Kidney (tissue), 13 donors: ENCODE measurements at regions not wholly inside any gene's neighbourhood (a gene's known extent, or its start where the extent isn't known, plus 50 kb on each side); places are given as distances from the start of the nearest gene placed in this dataset.
A peak's percentile ranks its signal among the peaks of the same experiment; 100 is the strongest.

Experiments used
- DNase-seq, 5 donors: peaks; one replicate each; pipeline ENCODE4 v3.0.0-alpha.2; 2013 to 2020
- FAIRE-seq: peaks from 2 replicates; lab custom pipeline; 2012; peaks lifted over from hg19 to GRCh38; lab: Jason Lieb, UNC
- H3K27ac ChIP-seq, 2 donors: one replicate each; pipeline ENCODE4 v1.7.0; 2013; ENCODE audit warnings: low read depth in 2 of 2, low read length in 2 of 2, inconsistent platforms in 1 of 2
- H3K27me3 ChIP-seq: one replicate; pipeline ENCODE4 v1.7.1; 2013; ENCODE audit warnings: low read length, inconsistent platforms; ENCODE audit not compliant: control insufficient read depth, insufficient read depth
- H3K36me3 ChIP-seq, 3 donors: one replicate each; pipeline versions ENCODE4 v1.7.0 to v1.7.1; 2013; ENCODE audit warnings: low read length in 3 of 3, control low read depth in 1 of 3, inconsistent platforms in 1 of 3; ENCODE audit not compliant: insufficient read depth in 3 of 3, control insufficient read depth in 2 of 3
- H3K4me1 ChIP-seq, 3 donors: one replicate each; pipeline versions ENCODE4 v1.7.0 to v1.7.1; 2013; ENCODE audit warnings: low read length in 3 of 3, inconsistent platforms in 1 of 3, low read depth in 1 of 3; ENCODE audit not compliant: control insufficient read depth in 2 of 3, insufficient read depth in 2 of 3
- H3K4me3 ChIP-seq, 3 donors: one replicate each; pipeline versions ENCODE4 v1.7.0 to v1.8.1; 2013; ENCODE audit warnings: low read length in 3 of 3, control low read depth in 1 of 3, inconsistent platforms in 1 of 3
- H3K9ac ChIP-seq, 3 donors: one replicate each; pipeline versions ENCODE4 v1.7.0 to v1.7.1; 2013; ENCODE audit warnings: low read length in 3 of 3, control low read depth in 1 of 3, inconsistent platforms in 1 of 3
- H3K9me3 ChIP-seq, 3 donors: one replicate each; pipeline versions ENCODE4 v1.7.0 to v1.7.1; 2013; ENCODE audit warnings: low read length in 3 of 3, control low read depth in 1 of 3, inconsistent platforms in 1 of 3; ENCODE audit not compliant: control insufficient read depth in 2 of 3, insufficient read depth in 1 of 3
- CTCF ChIP-seq: IDR thresholded peaks from 3 replicates; pipeline ENCODE4 v1.5.1; 2012; ENCODE audit warnings: mild to moderate bottlenecking, moderate library complexity, borderline replicate concordance; ENCODE audit not compliant: insufficient read depth; ENCODE audit errors: extremely low read depth
- intact Hi-C: fragments of 100-400 bp; cut with DNase I; formaldehyde crosslinking; loops from one replicate; pipeline ENCODE4 v1.11.1; 2022
- donor health status: control.
- donor health status: control.
- donor health status: control.
- donor health status: control.
- donor health status: control.
- donor health status: DM: yes; HTN: yes; CAD: no.
- donor health status: Normal renal cell carcinoma (clear cell type).

- Histone ChIP-seq H3K4me1 (peaks cover 0 to 2% (median 0%) of the 10 kb centered on the region in 3 donors), H3K9ac (no peak overlapping the region), H3K27me3 (no peaks in the 10 kb centered on the region), H3K27ac (no peak overlapping the region), H3K36me3 (no peaks in the 10 kb centered on the region), H3K9me3 (no peaks in the 10 kb centered on the region), H3K4me3 (no peak overlapping the region)
- DNase-seq = peak in 4 of 5 donors; percentile 56 to 78 (median 62)
- intact Hi-C loops = no loop called here
- peak; percentile 17 for FAIRE-seq
- TF ChIP-seq CTCF = peak; percentile 76
These were observed 172.1 kb upstream of the GGTLC1 start for GRCh38 chr20:24160563-24161281.

GRCh38 chr20:24158281-24158680 is 169.7 kb upstream of the GGTLC1 start:
- no peak overlapping the region for H3K4me3 ChIP-seq
- no peak overlapping the region for H3K9ac ChIP-seq
- TF ChIP-seq CTCF = no peak
- H3K9me3 ChIP-seq = no peaks in the 10 kb centered on the region
- H3K27me3 ChIP-seq = no peaks in the 10 kb centered on the region
- FAIRE-seq (no peak), DNase-seq (no peak)
- intact Hi-C loops = no loop called here
- H3K4me1 ChIP-seq = peaks cover 0 to 2% (median 0%) of the 10 kb centered on the region in 3 donors
- no peak overlapping the region for H3K27ac ChIP-seq
- H3K36me3 ChIP-seq = no peaks in the 10 kb centered on the region

- H3K4me3 ChIP-seq = no peak overlapping the region
- H3K27ac ChIP-seq = no peak overlapping the region
- FAIRE-seq (no peak), DNase-seq (no peak)
- no peaks in the 10 kb centered on the region for H3K27me3 ChIP-seq
- no peaks in the 10 kb centered on the region for H3K9me3 ChIP-seq
- TF ChIP-seq CTCF = no peak
- H3K9ac ChIP-seq = no peak overlapping the region
- peaks cover 0 to 2% (median 0%) of the 10 kb centered on the region in 3 donors for H3K4me1 ChIP-seq
- no peaks in the 10 kb centered on the region for H3K36me3 ChIP-seq
- intact Hi-C loops = no loop called here
These were observed 168.6 kb upstream of the GGTLC1 start for GRCh38 chr20:24157213-24157612.
